Stimulated activated CD8-positive, alpha-beta memory T cell treated with anti-CD3 and anti-CD28 coated beads, Interleukin-12 subunit alpha, Interleukin-12 subunit beta, amount 100 ng/mL, for 1 hour (primary cell): ENCODE measurements at regions not wholly inside any gene's neighbourhood (a gene's known extent, or its start where the extent isn't known, plus 50 kb on each side); places are given as distances from the start of the nearest gene placed in this dataset.

Source experiments
- DNase-seq: peaks from one replicate; pipeline ENCODE4 v3.0.0-alpha.2; 2020; ENCODE audit warnings: low read depth

DNA sequence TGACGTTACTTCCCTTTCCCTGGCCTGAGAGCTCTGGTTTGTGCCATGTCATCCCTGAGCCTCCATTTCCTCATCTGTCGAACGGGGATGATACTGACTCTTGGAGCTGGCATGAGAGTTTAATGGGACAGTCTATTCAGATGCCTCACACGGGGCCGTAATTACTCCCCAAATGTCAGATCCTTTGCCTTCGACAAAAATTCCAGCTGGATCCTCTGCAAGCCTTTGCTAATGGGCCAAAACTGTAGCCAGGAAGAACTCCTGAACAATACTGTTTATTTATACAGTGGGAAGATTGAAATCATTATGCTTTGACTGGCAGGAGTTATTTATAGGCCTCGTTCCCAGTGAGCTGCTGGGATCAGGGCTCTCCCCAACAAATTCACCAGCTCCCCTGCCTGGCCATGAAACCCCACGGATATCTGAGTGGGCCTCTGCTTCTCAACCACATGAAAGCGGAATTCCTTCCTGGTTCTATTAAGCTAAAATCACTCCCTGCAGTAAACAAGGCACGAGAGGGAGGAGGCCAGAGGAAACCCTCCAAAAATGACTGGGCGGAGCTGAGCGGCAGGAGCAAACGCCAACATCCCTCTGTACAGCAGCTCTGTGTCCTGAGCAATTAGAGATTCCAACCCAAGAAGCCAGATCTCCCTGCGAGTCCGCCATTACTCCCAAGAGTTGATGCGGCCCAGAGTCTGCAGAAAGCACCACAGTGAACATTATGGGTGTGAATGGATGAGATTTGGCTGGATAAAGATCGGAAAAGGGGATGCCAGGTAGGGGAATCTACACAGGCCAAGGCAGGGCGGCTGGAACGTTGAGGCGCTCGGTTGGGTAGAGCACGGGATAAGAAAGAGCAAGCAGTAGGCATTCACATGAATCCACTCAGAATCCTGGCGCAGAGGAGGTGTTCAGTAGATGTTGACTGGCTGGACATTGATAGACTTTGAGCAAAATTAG, 326.1 kb downstream of the BCL11B start:
- no peak for DNase-seq

DNA sequence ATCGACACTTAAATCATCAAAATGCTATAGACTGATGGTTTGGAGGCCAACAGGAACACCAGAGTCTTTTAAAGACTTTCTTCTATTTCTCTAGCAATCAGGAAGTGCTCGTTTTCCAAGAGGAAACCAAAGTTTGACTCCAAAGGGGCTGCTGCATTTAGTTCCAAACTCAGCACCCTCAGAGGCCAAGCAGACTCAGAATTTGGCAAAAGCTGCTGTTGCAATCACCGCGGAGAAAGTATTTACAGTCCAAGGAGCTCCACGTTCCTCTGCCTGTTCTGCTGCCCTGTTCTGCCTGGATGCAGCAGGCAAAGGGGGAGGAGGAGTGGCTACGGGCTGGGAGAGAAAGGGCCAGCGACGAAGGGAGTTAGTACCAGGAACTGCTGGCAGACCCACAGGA, 325.1 kb downstream of the BCL11B start:
- no peak for DNase-seq

DNA sequence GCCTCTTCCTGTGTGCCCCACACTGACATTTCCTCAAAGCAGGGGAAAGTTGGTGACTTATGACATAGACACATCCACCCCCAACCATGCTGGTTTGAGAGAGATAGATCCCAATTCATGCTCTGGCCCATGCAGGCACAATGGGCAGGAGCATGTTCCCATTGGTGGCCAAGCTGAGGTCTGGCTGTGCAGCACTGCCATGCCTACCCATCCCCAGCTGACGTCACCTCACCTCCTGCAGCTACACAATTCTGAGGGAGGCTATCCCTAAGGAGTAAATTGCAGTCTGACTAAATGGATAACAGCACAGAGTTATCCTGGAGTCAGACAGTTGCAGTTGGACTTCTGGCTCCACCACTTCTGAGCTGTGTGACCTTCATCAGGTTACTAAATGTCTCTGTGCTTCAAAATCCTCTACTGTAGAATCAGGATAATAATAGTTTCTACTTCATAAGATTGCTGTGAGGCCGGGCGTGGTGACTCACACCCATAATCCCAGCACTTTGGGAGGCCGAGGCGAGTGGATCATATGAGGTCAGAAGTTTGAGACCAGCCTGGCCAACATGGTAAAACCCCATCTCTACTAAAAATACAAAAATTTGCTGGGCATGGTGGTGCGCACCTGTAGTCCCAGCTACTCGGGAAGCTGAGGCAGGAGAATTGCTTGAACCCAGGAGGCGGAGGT, 323.9 kb downstream of the BCL11B start:
- no peak for DNase-seq

DNA sequence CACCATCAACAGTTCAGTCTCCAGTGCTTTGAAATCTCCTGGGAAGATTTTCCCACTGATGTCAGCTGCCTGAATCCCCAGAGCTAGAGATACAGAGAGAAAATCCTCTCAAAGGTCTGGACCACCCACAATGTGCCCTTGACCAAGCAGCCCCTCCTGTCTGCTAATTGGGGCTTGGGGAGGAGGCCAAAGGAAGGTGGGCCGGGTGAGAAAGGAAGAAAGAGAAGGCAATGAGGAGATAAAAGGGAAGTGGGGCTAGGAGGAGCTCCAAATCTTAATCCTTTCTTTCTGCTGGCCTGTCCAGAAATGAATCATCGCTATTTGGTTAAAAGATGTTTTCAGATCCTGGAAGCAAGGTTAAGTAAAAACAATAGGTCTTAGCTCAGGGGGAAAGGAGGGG, 322.9 kb downstream of the BCL11B start:
- no peak for DNase-seq

DNA sequence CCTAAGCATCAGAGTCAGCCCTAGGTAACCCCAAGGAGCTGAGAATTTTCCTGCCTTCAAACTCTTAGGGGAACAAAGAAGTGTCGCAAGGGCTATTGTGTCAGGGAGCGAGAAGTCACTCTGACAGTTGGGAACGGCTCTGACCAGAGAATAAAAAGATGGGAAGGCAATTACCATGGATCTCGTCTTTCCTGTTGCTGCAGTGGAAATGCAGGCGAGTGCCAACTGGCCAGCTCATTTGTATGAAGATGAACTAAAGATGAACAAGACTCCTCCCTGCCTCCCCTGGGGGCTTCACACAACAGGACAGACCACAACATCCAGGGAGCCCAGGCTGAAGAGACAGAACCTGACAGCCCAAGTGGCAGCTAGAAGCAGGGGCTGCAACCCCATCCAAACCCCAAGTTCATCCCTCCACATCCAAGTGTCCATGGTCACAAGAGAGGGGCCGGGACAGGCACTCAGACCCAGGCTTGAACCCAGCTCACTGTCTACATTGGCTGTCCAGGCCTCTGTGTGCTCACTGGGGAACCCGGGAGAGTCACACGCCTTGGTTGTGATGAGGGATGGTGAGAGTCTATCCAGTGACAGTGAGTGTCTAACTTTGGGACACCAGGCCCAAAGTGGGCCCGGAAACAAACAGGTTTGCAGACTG, 322.4 kb downstream of the BCL11B start:
- DNase-seq = no peak

DNA sequence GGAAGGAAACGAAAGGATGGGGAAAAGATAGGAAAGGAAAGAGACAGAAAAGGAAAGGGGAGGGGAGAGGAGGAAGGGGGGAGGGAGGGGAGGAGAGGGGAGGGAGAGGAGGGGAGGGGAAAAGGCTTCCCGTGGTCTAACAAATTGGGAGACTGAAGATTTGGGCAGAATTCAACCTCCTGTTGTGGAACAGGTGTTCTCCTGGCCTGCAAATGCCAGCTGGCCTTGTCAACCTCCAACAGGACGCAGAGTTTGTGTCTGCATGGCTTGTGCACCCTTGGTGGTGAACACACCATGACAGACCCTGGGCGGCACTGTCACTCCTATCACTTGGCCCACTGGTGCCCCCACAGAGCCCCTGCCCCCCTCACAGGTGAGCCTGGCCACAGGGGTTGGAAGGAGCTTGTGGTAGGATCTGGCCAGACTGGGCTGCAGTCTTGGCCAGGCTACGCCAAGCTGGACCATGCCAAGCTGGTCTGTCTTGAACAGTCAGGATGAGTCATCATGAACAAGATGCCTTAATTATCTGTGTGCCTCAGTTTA, 321.6 kb downstream of the BCL11B start:
- no peak for DNase-seq

DNA sequence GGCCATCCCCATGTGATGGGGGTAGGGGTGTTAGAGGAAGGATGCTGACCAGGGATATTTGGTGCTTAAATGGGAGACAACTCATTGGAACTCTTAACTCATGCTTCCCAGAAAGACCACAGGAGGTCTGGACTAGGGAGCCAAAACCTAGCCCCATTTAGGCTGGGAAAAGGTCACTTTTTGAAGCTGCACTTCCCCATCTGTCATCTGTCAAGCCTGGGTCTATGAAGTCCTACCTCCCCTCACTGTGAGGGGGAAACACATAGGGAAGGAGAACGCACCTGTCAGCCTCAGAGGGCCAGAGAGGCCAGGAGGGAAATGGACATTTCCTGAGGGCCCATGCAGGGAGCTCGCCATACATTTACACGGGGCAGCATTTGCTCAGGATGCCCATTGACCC, 321.0 kb downstream of the BCL11B start:
- no peak for DNase-seq

DNA sequence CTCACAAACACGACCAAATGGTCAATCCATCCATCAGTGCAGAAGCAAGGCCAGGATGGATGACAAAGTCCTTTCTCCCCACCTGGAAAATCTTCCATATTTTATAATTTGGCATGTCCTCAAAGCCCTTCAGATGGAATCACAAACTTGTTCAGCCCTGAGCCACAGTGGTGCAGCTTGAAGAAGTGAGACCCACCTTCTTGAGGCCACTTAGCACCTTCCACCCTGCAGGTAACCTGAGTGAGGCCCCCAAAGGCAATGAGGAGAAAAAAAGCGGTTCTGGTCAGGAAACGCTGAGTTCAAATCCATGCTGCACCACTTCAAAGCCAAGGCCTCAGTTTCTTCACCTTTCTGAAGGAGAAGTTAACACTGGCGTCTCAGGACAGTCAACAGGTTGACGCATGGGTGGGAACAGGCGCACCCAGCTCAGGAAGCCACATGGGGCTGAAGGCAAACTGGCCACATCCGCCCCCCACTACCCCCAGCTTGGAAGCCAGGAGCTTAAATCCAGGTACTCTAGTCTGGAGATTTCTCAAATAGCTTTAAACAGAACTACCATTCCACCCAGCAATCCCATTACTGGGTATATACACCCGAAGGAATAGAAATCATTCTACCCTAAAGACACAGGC, 320.4 kb downstream of the BCL11B start:
- DNase-seq = no peak

DNA sequence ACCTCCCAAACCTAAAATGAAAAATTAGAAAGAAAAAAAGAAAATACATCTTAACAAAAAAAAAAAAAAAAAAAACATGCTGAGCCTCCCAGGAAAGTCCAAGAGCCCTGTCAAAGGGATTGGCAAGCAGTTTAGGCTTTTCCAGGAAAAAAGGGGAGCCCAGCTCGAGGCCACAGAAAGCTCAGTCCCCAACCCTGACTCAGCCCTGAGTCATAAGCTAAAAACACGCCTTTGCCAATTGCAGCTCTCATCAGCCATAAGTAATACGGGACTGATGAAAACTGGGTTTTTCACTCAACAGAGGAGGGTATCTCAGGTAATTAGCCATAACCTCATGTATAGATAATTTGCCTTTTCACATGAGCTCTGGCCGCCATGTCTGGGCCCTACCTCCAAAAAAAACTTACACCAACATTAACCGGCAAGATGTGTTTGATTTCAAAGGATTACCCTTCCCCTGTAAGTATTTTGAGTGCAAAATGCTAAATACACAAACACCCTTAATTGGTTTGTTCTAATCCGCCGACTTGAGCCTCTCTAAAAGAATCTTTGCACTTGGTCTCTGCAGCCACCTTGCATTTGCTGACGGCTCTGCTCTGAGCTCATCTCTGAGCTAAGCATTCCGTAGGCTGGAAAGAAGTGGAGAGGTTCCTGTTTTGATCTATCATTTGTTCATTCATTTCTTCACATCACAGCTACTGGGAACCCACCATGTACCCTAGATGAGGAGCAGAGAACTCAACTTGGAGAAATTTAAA, 319.2 kb downstream of the BCL11B start:
- DNase-seq = no peak

DNA sequence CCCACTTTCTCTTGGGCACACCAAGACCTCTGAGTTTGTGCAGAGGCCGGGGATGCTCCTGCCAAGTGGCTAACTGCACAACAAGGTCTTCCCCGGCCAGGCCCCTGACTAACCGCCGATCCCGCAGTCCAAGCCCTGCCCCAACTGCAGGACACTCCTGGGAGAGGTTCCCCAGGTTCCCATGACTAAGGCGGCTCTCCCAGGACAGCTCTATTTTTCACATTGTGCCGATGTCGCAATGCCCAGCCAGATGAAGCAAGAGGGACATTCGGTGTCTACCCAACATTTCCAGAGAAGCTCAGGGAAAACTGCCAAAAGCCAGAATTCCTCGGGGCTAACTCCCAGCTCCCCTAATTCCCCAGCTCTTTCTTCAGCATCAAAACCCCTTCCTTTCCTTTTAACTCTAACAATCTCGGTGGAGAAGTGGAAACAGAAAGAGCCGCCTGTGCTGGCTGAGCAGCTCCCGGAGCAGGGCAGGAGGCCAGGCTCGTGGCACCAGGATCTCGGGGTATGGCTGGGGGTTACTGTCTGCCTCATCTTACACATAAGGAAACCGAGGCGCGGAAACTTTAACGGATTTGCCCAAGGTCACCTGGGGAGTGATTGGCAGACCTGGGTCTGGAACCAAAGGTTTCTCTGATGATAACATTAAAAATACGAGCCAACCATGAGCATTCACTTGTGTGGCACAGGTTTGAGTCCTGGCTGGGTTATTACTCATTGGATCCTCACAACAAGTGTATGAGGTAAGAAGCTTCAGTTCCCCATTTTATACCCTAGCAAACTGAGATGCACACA, 318.2 kb downstream of the BCL11B start:
- no peak for DNase-seq

DNA sequence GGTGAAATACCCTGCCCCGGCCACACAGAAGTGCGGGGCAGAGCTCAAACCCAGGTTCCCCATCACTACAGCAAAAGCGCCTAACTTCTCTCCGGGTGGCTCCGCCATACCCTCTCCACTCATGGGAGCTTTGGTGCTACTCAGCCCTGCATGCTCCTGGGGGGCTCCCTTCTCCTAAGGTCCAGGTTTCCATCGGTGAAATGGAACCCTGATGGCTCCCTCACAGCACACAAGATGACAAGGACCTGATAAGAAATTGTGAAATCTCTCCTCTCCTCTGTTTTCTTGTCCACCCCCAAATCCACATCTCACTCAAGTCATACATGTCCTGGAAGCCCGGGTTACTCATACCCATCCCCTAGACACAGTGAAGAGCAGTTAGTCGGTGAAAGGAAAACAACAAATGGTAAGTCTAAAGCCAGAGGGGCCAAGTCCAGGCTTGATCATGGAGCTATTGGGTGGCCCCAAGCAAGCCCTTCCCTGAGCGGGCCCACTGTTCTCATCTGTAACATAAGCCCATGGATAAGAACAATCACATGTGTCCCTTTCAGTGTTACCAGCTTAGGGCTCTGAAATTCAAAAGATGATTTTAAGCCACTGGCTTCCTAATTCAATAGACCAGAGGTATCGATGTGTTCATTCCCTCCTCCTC, 317.5 kb downstream of the BCL11B start:
- no peak for DNase-seq

DNA sequence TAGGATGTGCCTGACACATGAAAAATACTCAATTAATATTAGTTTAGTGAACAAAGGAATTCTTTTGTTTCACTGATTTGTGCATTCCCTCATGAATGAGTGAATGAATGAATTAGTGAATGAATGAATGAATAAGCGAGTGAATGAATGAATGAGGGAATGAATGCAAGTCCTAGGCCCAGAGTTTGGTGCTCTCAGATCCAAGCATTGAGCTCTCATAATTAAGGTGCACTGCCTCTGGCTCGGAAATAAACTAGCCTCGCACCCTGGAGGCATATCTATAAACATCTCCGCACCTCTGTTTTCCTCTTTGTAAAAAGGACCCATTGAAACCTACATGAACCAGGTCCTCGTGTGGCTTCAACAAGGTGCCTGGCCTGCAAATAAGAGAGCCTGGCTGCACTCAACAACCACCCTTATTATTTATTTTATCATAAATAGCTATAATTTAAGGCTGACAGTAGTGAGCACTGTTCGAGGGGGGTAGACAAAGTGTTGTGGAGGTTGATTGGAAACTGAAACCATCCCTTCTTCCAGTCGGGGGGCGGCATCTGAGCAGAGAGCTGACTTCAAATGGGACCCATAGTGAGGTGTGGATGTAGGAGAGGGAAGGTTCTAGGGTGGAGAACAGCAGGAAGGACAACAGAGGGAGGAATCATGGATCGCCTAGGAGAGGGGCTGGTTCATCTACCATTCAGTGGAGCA, 316.8 kb downstream of the BCL11B start:
- no peak for DNase-seq

DNA sequence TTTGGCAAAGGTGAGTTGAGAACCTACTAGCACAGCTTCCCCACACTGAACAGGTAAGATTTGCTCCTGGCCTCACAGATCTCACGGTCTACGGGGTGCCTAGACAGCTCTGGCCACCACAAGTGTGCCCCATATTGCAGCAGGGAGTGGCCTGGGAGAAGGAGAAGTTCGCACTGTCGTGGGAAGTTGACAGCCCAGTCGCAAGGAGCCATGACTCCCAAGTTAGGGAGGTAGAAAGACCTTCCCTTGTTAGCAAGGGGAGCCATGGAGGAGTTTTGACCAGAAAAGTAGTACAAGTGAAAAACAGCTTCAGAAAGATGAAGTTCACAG, 316.3 kb downstream of the BCL11B start:
- DNase-seq = no peak

DNA sequence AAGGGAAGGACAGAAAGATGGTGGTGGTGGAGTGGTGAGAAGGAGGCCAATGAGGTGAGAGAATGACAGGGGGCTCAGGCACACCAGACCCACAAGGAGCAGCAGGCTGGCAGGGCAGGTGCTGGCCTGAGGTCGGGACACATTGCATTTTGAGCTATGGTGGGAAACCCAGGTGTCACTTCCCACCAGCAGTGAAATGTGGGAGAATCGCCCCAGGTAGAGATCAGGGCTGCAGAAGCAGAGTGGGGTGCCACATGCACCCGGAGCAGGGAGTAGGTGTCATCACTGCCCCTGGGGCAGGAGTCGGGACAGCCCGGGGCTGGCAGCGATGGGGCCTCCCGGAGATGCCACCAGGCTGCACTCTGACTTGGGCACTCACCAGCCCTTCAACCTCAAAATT, 315.8 kb downstream of the BCL11B start:
- DNase-seq = no peak

DNA sequence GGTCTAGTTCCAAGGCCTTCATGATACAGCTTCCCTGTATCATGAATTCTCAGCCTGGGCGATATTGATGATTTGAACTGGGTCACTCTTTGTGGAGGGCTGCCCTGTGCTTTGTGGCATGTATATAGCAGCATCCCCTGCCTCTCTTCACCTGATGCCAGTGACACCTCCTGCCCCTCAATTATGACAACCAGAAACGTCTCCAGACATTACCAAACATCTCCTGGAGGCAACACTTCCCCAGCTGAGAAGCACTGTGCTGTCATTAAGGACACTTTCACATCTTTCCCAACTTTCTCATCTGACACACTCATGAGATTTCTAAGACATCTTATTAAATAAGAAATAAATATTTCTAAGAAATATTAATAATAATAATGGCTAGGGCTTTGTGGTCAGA, 315.3 kb downstream of the BCL11B start:
- no peak for DNase-seq

DNA sequence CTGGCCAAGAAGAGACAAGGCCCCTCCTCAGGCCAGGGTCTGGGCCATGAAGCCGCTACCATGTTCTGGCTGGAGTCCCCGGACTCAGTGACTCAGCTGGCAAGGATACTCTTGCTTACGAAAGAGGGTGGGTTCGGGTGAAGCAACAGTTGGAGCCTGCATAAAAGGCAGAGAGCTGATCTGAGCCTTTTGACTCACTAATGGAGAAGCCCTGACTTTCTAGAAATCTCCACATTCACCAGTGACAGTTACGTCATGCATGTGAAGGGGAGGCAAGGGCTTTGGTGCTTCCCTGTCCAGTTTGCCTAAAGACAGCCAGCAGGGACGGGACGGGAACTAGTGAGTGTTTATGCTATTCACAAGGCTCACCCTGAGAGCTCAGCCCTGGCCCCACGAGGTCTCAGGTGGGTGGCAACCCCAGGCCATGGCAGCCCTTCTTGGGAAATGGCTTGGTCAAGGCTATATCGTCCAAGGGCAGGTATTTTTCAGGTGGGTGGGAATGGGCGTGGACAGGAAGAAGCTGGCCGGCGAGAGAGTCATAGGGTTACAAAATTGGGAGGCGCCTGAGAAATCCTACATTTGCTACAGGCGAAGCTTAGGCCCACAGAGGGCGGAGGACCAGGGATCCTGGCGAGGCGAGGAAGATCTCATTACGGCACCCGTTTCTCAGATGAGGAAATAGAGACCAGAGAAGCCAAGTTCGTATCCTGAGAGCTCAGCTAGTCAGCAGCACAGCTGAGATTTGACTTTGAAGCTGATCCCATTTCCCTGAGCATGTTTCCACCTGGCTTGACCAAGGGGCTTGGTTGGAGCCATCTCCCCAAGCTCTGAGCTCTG, 314.6 kb downstream of the BCL11B start:
- DNase-seq = no peak

DNA sequence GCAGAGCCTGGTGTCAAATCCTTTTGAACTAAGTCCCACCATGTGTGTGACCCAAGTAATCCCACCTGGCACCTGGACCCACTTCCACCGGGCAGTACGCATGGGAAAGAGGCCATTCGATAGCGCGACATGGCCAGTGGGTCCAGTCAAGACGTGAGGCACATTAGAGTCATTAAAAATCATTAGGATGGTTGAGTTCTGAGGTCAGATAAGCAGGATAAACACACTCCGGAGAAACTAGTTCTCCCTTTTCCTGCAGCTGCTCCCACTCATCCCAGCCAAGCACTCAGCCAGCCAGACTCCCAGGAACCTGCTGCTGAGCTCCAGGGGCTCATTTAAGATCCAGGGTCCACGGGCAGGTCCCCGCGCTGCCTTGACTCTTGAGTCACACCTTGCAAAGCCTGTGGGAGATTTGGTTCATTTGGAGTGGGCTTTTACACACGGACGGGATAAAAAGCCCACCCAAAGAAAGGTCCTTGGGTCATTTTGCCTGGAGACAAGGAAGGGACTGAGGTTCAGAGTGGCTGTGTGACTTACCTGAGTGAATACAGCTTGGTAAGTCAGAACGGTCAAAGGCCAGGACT, 313.9 kb downstream of the BCL11B start:
- no peak for DNase-seq

DNA sequence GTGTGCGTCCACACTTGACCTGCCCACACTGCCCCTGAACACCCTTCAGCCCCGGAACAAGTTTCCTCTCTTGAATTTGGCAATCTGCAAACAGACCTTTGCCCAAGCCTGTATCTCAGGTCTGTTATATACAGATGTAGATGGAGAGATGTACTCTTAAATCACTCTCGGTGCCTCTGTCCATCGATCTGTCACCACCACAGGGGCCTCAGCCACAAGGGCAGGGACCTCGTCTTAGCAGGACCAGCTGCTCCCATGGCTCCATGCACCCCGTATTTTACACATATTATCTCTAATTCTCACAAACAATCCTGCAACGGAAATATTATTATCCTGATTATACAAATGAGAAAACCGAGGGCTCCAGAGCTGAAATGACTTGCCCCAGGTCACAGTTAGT, 313.4 kb downstream of the BCL11B start:
- no peak for DNase-seq
